Neutrophil (primary cell): ENCODE measurements at regions not wholly inside any gene's neighbourhood (a gene's known extent, or its start where the extent isn't known, plus 50 kb on each side); places are given as distances from the start of the nearest gene placed in this dataset.

Experiments used
- H3K27ac ChIP-seq: fragments of 200-600 bp; sonication (generic); 2 replicates; pipeline ENCODE4 v1.5.1; 2016; ENCODE audit warnings: mild to moderate bottlenecking, moderate library complexity
- H3K27me3 ChIP-seq: fragments of 200-600 bp; sonication (generic); 2 replicates; pipeline ENCODE4 v1.6.0; 2016; ENCODE audit warnings: mild to moderate bottlenecking
- H3K36me3 ChIP-seq: fragments of 200-600 bp; sonication (generic); 2 replicates; pipeline ENCODE4 v1.5.1; 2017
- H3K4me1 ChIP-seq, 2 experiments: fragments of 200-600 bp in 1 of 2; sonication (generic) in 1 of 2; 1 replicate in 1 of 2; 2 replicates in 1 of 2; pipeline versions ENCODE4 v1.5.1 to v1.6.1; 2013 to 2016; ENCODE audit warnings: low read depth in 1 of 2, low read length in 1 of 2, mild to moderate bottlenecking in 1 of 2, moderate library complexity in 1 of 2; ENCODE audit not compliant: control insufficient read depth in 1 of 2, insufficient read depth in 1 of 2
- H3K4me3 ChIP-seq, 2 experiments: fragments of 200-600 bp in 1 of 2; sonication (generic) in 1 of 2; 1 replicate in 1 of 2; 2 replicates in 1 of 2; pipeline ENCODE4 v1.5.1; 2013 to 2016; ENCODE audit warnings: low read depth in 1 of 2, low read length in 1 of 2, mild to moderate bottlenecking in 1 of 2, moderate library complexity in 1 of 2
- H3K9me3 ChIP-seq: fragments of 200-600 bp; sonication (generic); 2 replicates; pipeline ENCODE4 v1.5.1; 2016
- TF ChIP-seq, protein P1 (sequence below): fragments of 200-600 bp; sonication (generic); IDR thresholded peaks from 2 replicates; pipeline ENCODE4 v1.5.1; 2016; ENCODE audit warnings: antibody characterized with exemption

DNA sequence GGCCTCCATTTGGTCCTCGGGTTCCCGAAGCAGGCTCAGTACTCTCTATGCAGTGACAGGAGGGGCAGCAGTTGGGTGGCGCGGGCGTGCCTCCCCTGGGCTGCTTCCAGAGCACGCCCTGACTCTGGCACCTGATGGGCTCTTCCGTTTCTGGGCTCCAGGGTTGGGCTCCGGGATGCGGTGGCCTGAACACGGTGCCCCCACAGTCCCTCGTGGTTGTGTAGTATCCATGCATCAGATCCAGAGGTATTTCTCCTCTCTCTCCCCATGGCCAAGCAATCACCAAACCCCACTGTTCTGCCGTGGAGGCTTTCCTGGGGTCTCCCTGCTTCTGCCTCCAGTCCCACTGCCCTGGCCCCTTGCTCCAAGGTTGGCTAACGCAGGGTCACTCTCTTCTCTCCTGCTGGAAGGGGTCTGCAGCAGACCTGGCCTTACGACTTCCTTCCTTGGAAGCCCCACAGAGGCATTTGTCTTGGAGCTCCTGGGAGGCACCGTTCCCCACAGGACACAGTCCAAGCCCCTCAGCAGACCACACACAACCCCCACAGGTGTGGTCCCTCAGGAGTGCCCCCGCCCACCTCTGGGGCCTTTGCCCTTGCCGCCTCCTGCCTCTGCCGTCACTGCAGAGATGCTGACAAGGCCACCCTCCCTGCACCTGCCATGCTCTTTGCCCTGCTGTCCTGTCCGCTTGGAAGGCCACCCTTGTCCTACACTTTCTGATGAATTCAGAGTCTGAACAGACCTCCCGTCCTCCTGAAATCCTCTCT, 136.6 kb upstream of the ASB18 start:
- H3K4me1 ChIP-seq, result no peaks in the 10 kb centered on the region
- H3K9me3 ChIP-seq, result no peaks in the 10 kb centered on the region

DNA sequence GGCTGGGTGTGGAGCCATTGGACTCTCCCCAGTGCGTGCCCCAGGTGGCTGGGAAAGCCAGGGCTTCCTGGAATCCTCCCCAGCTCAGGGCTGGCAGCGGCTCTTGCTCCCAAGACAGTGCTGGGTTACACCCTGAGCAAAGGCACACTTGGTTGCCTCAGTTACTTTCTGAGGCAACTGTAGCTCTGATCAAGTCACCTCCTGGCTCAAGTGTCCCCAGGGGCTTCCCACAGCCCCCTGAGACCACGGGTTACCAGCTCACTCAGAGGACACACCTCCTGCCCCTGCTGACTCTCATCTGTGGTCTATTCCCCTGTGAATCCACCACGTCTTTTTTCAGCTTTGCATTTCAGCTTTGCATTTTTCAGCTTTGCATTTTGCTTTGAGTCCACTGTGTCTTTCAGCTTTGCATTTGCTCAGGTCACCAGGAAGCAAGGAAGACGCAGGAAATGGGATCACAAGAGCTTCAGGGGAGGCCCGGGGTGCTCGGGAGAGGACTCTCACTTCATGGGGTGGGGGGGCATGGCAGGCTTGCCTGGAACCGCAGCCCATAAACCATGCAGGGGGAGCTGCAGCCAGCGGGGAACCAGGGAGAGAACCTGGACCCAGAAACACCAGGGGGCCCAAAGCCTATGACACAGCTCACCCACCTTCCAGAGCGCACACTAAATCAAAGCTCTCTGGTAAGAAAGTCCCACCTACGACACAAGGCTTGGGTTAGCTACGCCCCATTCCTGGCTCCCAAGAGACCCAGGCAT, 138.0 kb upstream of the ASB18 start:
- no peak overlapping the region for H3K4me3 ChIP-seq
- no peaks in the 10 kb centered on the region for H3K36me3 ChIP-seq
- TF ChIP-seq, protein P1, sequence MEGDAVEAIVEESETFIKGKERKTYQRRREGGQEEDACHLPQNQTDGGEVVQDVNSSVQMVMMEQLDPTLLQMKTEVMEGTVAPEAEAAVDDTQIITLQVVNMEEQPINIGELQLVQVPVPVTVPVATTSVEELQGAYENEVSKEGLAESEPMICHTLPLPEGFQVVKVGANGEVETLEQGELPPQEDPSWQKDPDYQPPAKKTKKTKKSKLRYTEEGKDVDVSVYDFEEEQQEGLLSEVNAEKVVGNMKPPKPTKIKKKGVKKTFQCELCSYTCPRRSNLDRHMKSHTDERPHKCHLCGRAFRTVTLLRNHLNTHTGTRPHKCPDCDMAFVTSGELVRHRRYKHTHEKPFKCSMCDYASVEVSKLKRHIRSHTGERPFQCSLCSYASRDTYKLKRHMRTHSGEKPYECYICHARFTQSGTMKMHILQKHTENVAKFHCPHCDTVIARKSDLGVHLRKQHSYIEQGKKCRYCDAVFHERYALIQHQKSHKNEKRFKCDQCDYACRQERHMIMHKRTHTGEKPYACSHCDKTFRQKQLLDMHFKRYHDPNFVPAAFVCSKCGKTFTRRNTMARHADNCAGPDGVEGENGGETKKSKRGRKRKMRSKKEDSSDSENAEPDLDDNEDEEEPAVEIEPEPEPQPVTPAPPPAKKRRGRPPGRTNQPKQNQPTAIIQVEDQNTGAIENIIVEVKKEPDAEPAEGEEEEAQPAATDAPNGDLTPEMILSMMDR, result no peak
- H3K4me1 ChIP-seq, result no peaks in the 10 kb centered on the region
- H3K9me3 ChIP-seq, result no peaks in the 10 kb centered on the region
- no peak overlapping the region for H3K27ac ChIP-seq
- no peaks in the 10 kb centered on the region for H3K27me3 ChIP-seq

More for the DNA sequence above, 136.6 kb upstream of the ASB18 start:
- no peaks in the 10 kb centered on the region for H3K27me3 ChIP-seq
- H3K27ac ChIP-seq, result no peak overlapping the region
- TF ChIP-seq, protein P1, result no peak
- H3K36me3 ChIP-seq, result no peaks in the 10 kb centered on the region
- H3K4me3 ChIP-seq, result no peak overlapping the region

DNA sequence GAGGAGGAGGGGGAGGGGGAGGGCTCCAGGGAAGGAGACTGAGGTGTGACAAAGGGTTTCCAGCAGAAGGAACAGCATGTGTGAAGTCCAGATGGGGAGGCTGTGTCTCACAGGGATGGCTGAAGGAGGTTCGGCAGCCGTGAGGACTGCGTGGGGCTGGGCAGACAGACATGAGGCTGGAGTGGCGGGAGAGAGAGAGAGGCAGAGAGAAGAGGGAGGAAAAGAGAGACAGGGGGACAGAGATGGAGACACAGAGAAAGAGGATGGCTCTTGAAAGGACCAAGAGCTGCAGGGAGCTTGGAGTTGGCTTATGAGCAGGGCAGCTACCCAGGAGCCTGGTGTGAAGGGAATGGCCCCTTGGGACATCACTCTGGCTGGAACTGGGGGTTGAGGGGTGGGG, 138.9 kb upstream of the ASB18 start:
- Histone ChIP-seq H3K36me3 (no peaks in the 10 kb centered on the region), H3K9me3 (no peaks in the 10 kb centered on the region), H3K4me3 (no peak overlapping the region), H3K27ac (no peak overlapping the region), H3K4me1 (no peaks in the 10 kb centered on the region), H3K27me3 (no peaks in the 10 kb centered on the region)
- TF ChIP-seq, protein P1, result no peak

DNA sequence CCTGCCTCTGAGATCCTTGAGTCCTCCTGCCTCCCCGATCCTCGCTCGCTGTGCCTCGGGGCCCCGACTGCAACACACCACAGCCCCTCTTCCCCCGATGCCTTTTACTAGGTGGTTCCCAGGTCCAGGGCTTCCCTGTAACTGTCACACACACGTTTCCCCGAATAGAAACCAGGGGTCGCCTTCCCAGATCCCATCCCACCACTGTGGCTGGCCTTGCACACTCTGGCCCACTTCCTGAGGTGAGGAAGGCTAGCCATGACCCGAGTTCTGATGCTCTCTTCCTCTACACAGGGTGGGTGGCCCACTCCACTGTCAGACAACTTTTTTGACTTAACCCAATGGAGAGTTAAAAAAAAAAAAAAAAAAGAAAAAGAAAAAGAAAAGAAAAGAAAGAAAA, 139.6 kb upstream of the ASB18 start:
- no peaks in the 10 kb centered on the region for H3K4me1 ChIP-seq
- H3K9me3 ChIP-seq, result no peaks in the 10 kb centered on the region
- H3K27me3 ChIP-seq, result no peaks in the 10 kb centered on the region
- TF ChIP-seq, protein P1, result no peak
- H3K27ac ChIP-seq, result no peak overlapping the region
- no peaks in the 10 kb centered on the region for H3K36me3 ChIP-seq
- no peak overlapping the region for H3K4me3 ChIP-seq

DNA sequence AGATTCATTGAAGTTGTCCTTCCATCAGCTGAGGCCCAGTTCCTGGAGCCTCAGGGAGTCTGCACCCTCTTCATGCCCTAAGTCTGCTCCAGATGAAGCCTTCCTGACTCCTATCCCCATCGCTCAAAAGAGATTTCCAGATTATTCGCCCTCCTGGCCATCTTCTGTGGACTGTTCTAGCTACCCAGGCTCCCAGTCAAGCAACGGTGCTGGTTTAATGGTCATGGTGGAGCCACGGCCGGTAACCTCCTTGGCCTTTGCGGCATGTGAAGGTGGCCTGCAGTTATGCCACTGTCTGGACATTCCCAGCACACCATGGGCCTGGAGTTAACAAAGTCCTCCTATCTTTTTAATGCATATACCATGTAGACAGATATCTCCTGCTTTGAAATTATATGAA, 140.1 kb upstream of the ASB18 start:
- H3K36me3 ChIP-seq, result no peaks in the 10 kb centered on the region
- H3K4me3 ChIP-seq, result no peak overlapping the region
- no peaks in the 10 kb centered on the region for H3K4me1 ChIP-seq
- H3K9me3 ChIP-seq, result no peaks in the 10 kb centered on the region
- TF ChIP-seq, protein P1, result no peak
- H3K27me3 ChIP-seq, result no peaks in the 10 kb centered on the region
- no peak overlapping the region for H3K27ac ChIP-seq
